ENCODE measurements at regions not wholly inside any gene's neighbourhood (a gene's known extent, or its start where the extent isn't known, plus 50 kb on each side); places are given as distances from the start of the nearest gene placed in this dataset.
"Not testable (repeated sequence)": the region's sequence is repeated elsewhere in the genome, so short reads cannot be mapped to it uniquely, and the experiment has no call there.

- FAIRE-seq; DNase-seq (ENCODE audit: low spot score): not testable (repeated sequence)
Measured at GRCh38 chr1:207196135-207196534, 92.1 kb downstream of the C4BPA start.

- DNase-seq (ENCODE audit: low spot score); FAIRE-seq: not testable (repeated sequence)
Measured at GRCh38 chr1:207201534-207201933, 97.5 kb downstream of the C4BPA start.

- no peak for FAIRE-seq
- no peak for DNase-seq (ENCODE audit: low spot score)
Measured at GRCh38 chr1:207202480-207202879, 98.4 kb downstream of the C4BPA start.

GRCh38 chr1:207203541-207203940 lies 99.5 kb downstream of the C4BPA start:
- FAIRE-seq = no peak
- DNase-seq (ENCODE audit: low spot score) = no peak

- DNase-seq (ENCODE audit: low spot score) = no peak
- FAIRE-seq = no peak
Measured at GRCh38 chr1:207205614-207206061, 101.6 kb downstream of the C4BPA start.

- DNase-seq (ENCODE audit: low spot score); FAIRE-seq: not testable (repeated sequence)
Measured at GRCh38 chr1:207208691-207209090, 104.7 kb downstream of the C4BPA start.

GRCh38 chr1:207214453-207214852 lies 107.0 kb upstream of the CD55 start:
- DNase-seq (ENCODE audit: low spot score) = no peak
- no peak for FAIRE-seq

GRCh38 chr1:207217778-207218511 lies 103.5 kb upstream of the CD55 start:
- FAIRE-seq (no peak), DNase-seq (ENCODE audit: low spot score) (no peak)

- no peak for DNase-seq (ENCODE audit: low spot score)
- no peak for FAIRE-seq
Measured at GRCh38 chr1:207218512-207219362, 102.7 kb upstream of the CD55 start.

- FAIRE-seq (no peak), DNase-seq (ENCODE audit: low spot score) (no peak)
Measured at GRCh38 chr1:207219979-207220889, 101.2 kb upstream of the CD55 start.

- FAIRE-seq (no peak), DNase-seq (ENCODE audit: low spot score) (peak; percentile 30)
Measured at GRCh38 chr1:207221934-207222351, 99.5 kb upstream of the CD55 start.

GRCh38 chr1:207223162-207223561 lies 98.3 kb upstream of the CD55 start:
- FAIRE-seq (no peak), DNase-seq (ENCODE audit: low spot score) (no peak)

GRCh38 chr1:207224666-207225065 lies 96.8 kb upstream of the CD55 start:
- DNase-seq (ENCODE audit: low spot score) (no peak), FAIRE-seq (no peak)

GRCh38 chr1:207227131-207227630 lies 94.3 kb upstream of the CD55 start:
- DNase-seq (ENCODE audit: low spot score) (no peak), FAIRE-seq (no peak)

- DNase-seq (ENCODE audit: low spot score) = no peak
- no peak for FAIRE-seq
Measured at GRCh38 chr1:207228987-207229386, 92.5 kb upstream of the CD55 start.

- FAIRE-seq = no peak
- DNase-seq (ENCODE audit: low spot score) = no peak
Measured at GRCh38 chr1:207230441-207230840, 91.0 kb upstream of the CD55 start.

- FAIRE-seq (no peak), DNase-seq (ENCODE audit: low spot score) (no peak)
Measured at GRCh38 chr1:207234690-207235089, 86.8 kb upstream of the CD55 start.

GRCh38 chr1:207239874-207240273 lies 81.6 kb upstream of the CD55 start:
- DNase-seq (ENCODE audit: low spot score) = peak; percentile 53
- FAIRE-seq = peak; percentile 37

GRCh38 chr1:207240325-207241101 lies 81.0 kb upstream of the CD55 start:
- peak; percentile 75 for DNase-seq (ENCODE audit: low spot score)
- peak; percentile 60 for FAIRE-seq

- DNase-seq (ENCODE audit: low spot score) = no peak
- no peak for FAIRE-seq
Measured at GRCh38 chr1:207241164-207241934, 80.1 kb upstream of the CD55 start.

All from RCC 7860 (cell line).